ENCODE measurements at regions not wholly inside any gene's neighbourhood (a gene's known extent, or its start where the extent isn't known, plus 50 kb on each side); places are given as distances from the start of the nearest gene placed in this dataset.
A peak's percentile ranks its signal among the peaks of the same experiment; 100 is the strongest.

GRCh38 chr12:28936711-28937110 lies 212.4 kb upstream of the FAR2 start:
- no peak for DNase-seq (ENCODE audit: low spot score)

- DNase-seq (ENCODE audit: low spot score): no peak
These were observed 211.9 kb upstream of the FAR2 start for GRCh38 chr12:28937196-28937595.

- DNase-seq (ENCODE audit: low spot score): no peak
These were observed 211.0 kb upstream of the FAR2 start for GRCh38 chr12:28938056-28938455.

GRCh38 chr12:28938581-28939235 lies 210.4 kb upstream of the FAR2 start:
- no peak for DNase-seq (ENCODE audit: low spot score)

- DNase-seq (ENCODE audit: low spot score): no peak
These were observed 209.7 kb upstream of the FAR2 start for GRCh38 chr12:28939427-28939826.

- DNase-seq (ENCODE audit: low spot score): no peak
These were observed 207.8 kb upstream of the FAR2 start for GRCh38 chr12:28941248-28941647.

GRCh38 chr12:28946361-28946760 lies 202.7 kb upstream of the FAR2 start:
- no peak for DNase-seq (ENCODE audit: low spot score)

- DNase-seq (ENCODE audit: low spot score): no peak
These were observed 200.4 kb upstream of the FAR2 start for GRCh38 chr12:28948685-28949084.

GRCh38 chr12:28949184-28949583 lies 199.9 kb upstream of the FAR2 start:
- no peak for DNase-seq (ENCODE audit: low spot score)

- no peak for DNase-seq (ENCODE audit: low spot score)
These were observed 199.0 kb upstream of the FAR2 start for GRCh38 chr12:28950049-28950448.

- no peak for DNase-seq (ENCODE audit: low spot score)
These were observed 197.1 kb upstream of the FAR2 start for GRCh38 chr12:28951935-28952334.

GRCh38 chr12:28954333-28954732 lies 194.7 kb upstream of the FAR2 start:
- no peak for DNase-seq (ENCODE audit: low spot score)

GRCh38 chr12:28955491-28955890 lies 193.6 kb upstream of the FAR2 start:
- DNase-seq (ENCODE audit: low spot score): no peak

GRCh38 chr12:28955931-28956330 lies 193.1 kb upstream of the FAR2 start:
- no peak for DNase-seq (ENCODE audit: low spot score)

- peak; percentile 45 for DNase-seq (ENCODE audit: low spot score)
These were observed 190.4 kb upstream of the FAR2 start for GRCh38 chr12:28958553-28959195.

- DNase-seq (ENCODE audit: low spot score): no peak
These were observed 187.1 kb upstream of the FAR2 start for GRCh38 chr12:28961948-28962384.

GRCh38 chr12:28963554-28963953 lies 185.5 kb upstream of the FAR2 start:
- DNase-seq (ENCODE audit: low spot score): no peak

- no peak for DNase-seq (ENCODE audit: low spot score)
These were observed 182.9 kb upstream of the FAR2 start for GRCh38 chr12:28966046-28966780.

GRCh38 chr12:28967426-28967825 lies 181.7 kb upstream of the FAR2 start:
- no peak for DNase-seq (ENCODE audit: low spot score)

- DNase-seq (ENCODE audit: low spot score): no peak
These were observed 175.6 kb upstream of the FAR2 start for GRCh38 chr12:28973491-28973890.

GRCh38 chr12:28974166-28974565 lies 174.9 kb upstream of the FAR2 start:
- no peak for DNase-seq (ENCODE audit: low spot score)

GRCh38 chr12:28974883-28975282 lies 174.2 kb upstream of the FAR2 start:
- DNase-seq (ENCODE audit: low spot score): no peak
